Type B pancreatic cell (in vitro differentiated cells): ENCODE measurements at regions not wholly inside any gene's neighbourhood (a gene's known extent, or its start where the extent isn't known, plus 50 kb on each side); places are given as distances from the start of the nearest gene placed in this dataset.

Experiments
- DNase-seq: peaks from one replicate; pipeline ENCODE4 v3.0.0; 2021; ENCODE audit warnings: mixed read lengths; ENCODE audit not compliant: unreplicated experiment; ENCODE audit errors: extremely low spot score
- H3K27ac Mint-ChIP-seq: 2 replicates; pipeline ENCODE4 v1.8.0; 2021; ENCODE audit warnings: mild to moderate bottlenecking, mixed read lengths
- H3K27me3 Mint-ChIP-seq: 2 replicates; pipeline ENCODE4 v1.8.0; 2021; ENCODE audit warnings: mixed read lengths
- H3K36me3 Mint-ChIP-seq: 2 replicates; pipeline ENCODE4 v1.8.0; 2021; ENCODE audit warnings: mixed read lengths
- H3K4me1 Mint-ChIP-seq: one replicate; pipeline ENCODE4 v1.8.0; 2021; ENCODE audit warnings: mixed read lengths; ENCODE audit not compliant: unreplicated experiment
- H3K4me3 Mint-ChIP-seq: 2 replicates; pipeline ENCODE4 v1.8.0; 2021; ENCODE audit warnings: mild to moderate bottlenecking, mixed read lengths
- H3K9me3 Mint-ChIP-seq: 2 replicates; pipeline ENCODE4 v1.8.0; 2021; ENCODE audit warnings: mixed read lengths
- TF ChIP-seq, protein P1 (sequence below): fragments of 200-600 bp; sonication (generic); conservative IDR thresholded peaks from 2 replicates; pipeline ENCODE4 v1.5.0; 2021; ENCODE audit warnings: antibody characterized with exemption, mild to moderate bottlenecking

DNA sequence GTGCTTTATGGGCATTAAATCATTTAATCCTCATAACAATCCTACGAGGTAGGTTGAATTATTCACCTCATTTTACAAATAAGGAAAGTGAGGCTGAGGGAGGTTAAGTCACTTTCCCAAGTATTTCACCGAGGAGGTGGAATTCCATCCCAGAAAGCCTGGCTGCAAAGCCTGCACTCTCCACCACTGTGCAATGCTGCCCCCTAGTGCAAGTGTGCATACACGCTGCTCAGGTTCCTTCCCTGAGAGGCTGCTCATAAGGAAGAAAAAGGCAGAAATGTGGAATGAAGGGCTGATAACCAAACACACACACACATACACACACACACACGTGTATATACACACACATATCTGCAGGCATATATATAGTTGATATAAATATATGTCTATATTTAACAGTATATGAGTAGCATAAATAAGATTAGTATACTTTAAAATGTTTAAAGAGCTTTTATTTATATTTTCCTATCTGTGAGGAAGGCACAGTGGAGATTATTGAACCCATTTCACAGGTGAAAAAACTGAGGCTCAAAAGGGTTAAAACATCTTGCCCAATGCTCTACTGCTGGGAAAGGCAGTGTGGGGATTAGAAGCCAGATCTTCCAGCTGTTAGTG is 714.5 kb upstream of the TENM3 start:
- Mint-ChIP-seq H3K27ac (no peak overlapping the region), H3K36me3 (no peaks in the 10 kb centered on the region), H3K4me3 (no peak overlapping the region), H3K4me1 (peaks cover 37% of the 10 kb centered on the region), H3K9me3 (peaks cover 5% of the 10 kb centered on the region), H3K27me3 (no peaks in the 10 kb centered on the region)
- TF ChIP-seq, protein P1, sequence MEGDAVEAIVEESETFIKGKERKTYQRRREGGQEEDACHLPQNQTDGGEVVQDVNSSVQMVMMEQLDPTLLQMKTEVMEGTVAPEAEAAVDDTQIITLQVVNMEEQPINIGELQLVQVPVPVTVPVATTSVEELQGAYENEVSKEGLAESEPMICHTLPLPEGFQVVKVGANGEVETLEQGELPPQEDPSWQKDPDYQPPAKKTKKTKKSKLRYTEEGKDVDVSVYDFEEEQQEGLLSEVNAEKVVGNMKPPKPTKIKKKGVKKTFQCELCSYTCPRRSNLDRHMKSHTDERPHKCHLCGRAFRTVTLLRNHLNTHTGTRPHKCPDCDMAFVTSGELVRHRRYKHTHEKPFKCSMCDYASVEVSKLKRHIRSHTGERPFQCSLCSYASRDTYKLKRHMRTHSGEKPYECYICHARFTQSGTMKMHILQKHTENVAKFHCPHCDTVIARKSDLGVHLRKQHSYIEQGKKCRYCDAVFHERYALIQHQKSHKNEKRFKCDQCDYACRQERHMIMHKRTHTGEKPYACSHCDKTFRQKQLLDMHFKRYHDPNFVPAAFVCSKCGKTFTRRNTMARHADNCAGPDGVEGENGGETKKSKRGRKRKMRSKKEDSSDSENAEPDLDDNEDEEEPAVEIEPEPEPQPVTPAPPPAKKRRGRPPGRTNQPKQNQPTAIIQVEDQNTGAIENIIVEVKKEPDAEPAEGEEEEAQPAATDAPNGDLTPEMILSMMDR = peak; percentile 92
- DNase-seq = peak; percentile 74

DNA sequence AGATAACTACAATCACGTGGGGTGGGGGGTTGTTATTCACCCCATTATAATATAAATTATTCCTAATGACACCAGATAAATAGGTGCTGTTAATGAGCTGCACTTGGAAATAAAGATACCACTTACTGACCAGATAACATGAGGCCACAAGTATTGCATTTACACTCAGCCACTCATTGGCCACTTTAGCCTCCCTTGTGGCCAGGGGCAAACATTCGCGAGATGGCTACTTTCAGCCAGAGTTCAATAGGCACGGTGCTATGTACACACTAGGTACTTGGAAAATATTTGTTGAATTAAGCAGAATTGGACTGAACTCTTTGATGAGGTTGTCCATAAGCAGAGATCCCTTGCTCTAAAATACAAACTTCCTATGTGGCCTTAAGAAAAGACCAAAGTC is 713.7 kb upstream of the TENM3 start:
- H3K4me3 Mint-ChIP-seq = no peak overlapping the region
- TF ChIP-seq, protein P1 = no peak
- peaks cover 4% of the 10 kb centered on the region for H3K9me3 Mint-ChIP-seq
- peaks cover 30% of the 10 kb centered on the region for H3K4me1 Mint-ChIP-seq
- no peak for DNase-seq
- H3K27me3 Mint-ChIP-seq = no peaks in the 10 kb centered on the region
- H3K36me3 Mint-ChIP-seq = no peaks in the 10 kb centered on the region
- H3K27ac Mint-ChIP-seq = no peak overlapping the region

DNA sequence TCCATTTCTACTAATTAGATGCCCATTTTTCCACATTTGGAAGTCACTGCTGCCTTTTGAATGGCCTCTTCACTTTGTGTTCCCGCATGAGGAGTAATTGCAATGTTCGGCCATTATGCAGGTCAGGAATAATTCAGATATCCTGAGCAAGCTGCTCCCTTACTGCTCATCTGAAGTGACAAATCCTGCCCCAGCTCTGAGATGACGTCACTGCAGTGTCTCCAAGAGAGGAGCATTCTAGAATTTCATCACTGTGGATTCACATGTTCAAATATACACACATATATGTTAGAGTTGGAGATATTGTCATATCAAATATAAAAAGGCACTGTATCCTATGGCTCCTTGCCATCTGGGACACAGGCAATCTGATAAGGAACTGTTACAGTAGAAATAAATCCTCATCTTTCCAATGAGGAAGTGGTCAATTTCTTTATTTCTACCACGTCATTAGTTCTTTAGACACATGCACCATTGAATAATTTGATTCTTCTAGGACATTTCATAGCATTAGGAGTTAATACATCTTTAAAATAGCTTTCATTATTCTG is 706.9 kb upstream of the TENM3 start:
- peaks cover 14% of the 10 kb centered on the region for H3K9me3 Mint-ChIP-seq
- no peaks in the 10 kb centered on the region for H3K36me3 Mint-ChIP-seq
- H3K27me3 Mint-ChIP-seq = no peaks in the 10 kb centered on the region
- H3K4me1 Mint-ChIP-seq = peaks cover 9% of the 10 kb centered on the region
- TF ChIP-seq, protein P1 = no peak
- DNase-seq = no peak
- no peak overlapping the region for H3K27ac Mint-ChIP-seq
- H3K4me3 Mint-ChIP-seq = no peak overlapping the region

DNA sequence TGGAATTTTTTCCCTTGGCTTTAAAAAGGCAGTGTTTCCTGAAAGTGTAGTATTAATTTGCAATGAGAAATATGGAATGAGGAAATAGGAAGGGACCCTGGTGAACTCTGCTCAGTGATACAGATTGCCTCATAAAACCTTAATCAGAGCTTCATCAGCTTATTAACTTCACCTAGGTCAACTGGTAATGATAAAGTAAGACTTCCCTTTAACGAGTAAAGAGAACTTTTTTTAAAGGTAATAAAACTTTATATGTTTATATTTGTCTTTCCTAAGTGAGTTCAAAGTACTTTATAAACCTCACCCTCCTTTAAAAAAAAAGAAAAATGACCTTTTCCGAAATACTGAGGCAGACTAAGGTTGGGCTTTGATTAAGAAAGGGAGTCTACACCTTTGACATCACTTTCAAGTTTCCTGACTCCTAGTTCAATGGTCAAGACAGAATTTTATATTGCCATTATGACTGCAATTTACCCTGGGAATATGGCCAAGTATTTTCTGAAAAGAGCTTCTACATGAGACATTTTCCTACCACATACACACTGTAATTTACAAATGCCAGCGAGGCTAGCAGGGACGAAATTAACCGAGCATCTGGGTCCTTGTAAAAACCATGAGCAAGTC is 706.3 kb upstream of the TENM3 start:
- DNase-seq = no peak
- H3K4me3 Mint-ChIP-seq = no peak overlapping the region
- no peaks in the 10 kb centered on the region for H3K36me3 Mint-ChIP-seq
- H3K9me3 Mint-ChIP-seq = peaks cover 14% of the 10 kb centered on the region
- H3K27ac Mint-ChIP-seq = peak overlapping the region; percentile 48
- peaks cover 9% of the 10 kb centered on the region for H3K4me1 Mint-ChIP-seq
- TF ChIP-seq, protein P1 = no peak
- H3K27me3 Mint-ChIP-seq = no peaks in the 10 kb centered on the region

DNA sequence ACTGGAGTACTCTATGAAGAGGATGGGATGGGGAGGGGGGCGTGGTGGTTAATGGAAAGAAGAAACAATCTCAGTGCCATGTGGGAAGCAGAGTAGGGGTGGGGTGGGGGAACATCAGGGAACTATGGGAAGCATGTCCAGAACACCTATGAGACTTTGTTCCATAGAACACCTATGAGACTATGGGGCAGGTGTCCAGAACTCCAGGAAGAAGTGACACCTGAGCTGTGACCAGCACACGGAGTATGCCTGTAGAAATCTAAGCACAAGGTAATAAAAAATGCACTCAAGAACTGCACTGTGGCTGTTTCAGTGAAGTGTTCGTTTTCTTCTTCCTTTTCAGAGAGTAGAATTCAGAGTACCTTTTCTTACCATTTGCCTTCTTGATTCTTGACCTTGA is 704.8 kb upstream of the TENM3 start:
- Mint-ChIP-seq H3K4me3 (no peak overlapping the region), H3K27ac (no peak overlapping the region), H3K9me3 (peaks cover 14% of the 10 kb centered on the region), H3K4me1 (peaks cover 9% of the 10 kb centered on the region), H3K27me3 (no peaks in the 10 kb centered on the region), H3K36me3 (no peaks in the 10 kb centered on the region)
- TF ChIP-seq, protein P1 = no peak
- DNase-seq = no peak
